ENCODE measurements at regions not wholly inside any gene's neighbourhood (a gene's known extent, or its start where the extent isn't known, plus 50 kb on each side); places are given as distances from the start of the nearest gene placed in this dataset.

DNA sequence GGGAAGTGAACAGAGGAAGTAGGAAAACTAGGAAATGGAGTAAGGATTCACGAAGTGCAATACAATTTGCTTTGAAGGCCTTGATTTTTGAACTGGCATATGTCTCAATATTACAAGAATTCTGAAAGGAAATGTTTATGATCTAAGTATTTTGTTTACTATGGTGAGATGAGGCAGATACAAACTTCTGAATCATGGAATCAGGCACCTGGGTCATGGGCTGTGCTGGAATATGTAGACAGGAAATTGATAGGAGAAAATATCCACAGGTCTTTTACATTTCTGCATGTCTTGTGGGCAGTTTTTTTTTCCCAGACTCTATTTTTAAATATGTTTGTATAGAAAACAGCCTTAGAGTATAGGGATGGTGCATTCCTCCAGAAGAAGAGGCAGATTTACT lies 117.1 kb downstream of the PPP1R3A start:
- TF ChIP-seq SP1 (IDR thresholded peaks at IDR 0.05) (no peak), SUZ12 (IDR thresholded peaks at IDR 0.05) (no peak), FOXM1 (IDR thresholded peaks at IDR 0.05; ENCODE audit: borderline replicate concordance) (no peak), LEF1 (IDR thresholded peaks at IDR 0.05; ENCODE audit: borderline replicate concordance) (no peak), ELF4 (IDR thresholded peaks at IDR 0.05) (no peak), FOXA1 (IDR thresholded peaks at IDR 0.05) (no peak), BHLHE40 (IDR thresholded peaks at IDR 0.05; ENCODE audit: borderline replicate concordance) (no peak), PKNOX1 (IDR thresholded peaks at IDR 0.05) (no peak), HDGF (IDR thresholded peaks at IDR 0.05; ENCODE audit: borderline replicate concordance) (no peak), L3MBTL2 (conservative IDR thresholded peaks at IDR 0.05) (no peak), TARDBP (IDR thresholded peaks at IDR 0.05) (no peak), FOXK2 (IDR thresholded peaks at IDR 0.05) (no peak)

Measured in HEK293T (cell line).